ENCODE measurements at regions not wholly inside any gene's neighbourhood (a gene's known extent, or its start where the extent isn't known, plus 50 kb on each side); places are given as distances from the start of the nearest gene placed in this dataset.

- no peaks in the 10 kb centered on the region for H3K27me3 ChIP-seq
- H3K27ac ChIP-seq: no peak overlapping the region
- TF ChIP-seq CTCF (IDR thresholded peaks at IDR 0.05): no peak
- no peak for TF ChIP-seq POLR2A (IDR thresholded peaks at IDR 0.05)
- no peak for DNase-seq
- intact Hi-C loops (cut with DNase I): loop anchor here (10.0 kb wide), 2 partner anchors 331 to 731 kb away; no protein-coding TSS in a partner anchor
- H3K9me3 ChIP-seq: no peaks in the 10 kb centered on the region
- H3K4me1 ChIP-seq: peaks cover 0 to 34% (median 8%) of the 10 kb centered on the region in 3 donors
- no peak overlapping the region for H3K4me3 ChIP-seq
- no peaks in the 10 kb centered on the region for H3K36me3 ChIP-seq
- 77 to 87% methylated on average over 2 of the region's 2 CpGs for whole genome bisulfite sequencing, 2 donors
Observed at GRCh38 chr6:142694054-142694453, 250.9 kb downstream of the HIVEP2 start.

- H3K9me3 ChIP-seq: no peaks in the 10 kb centered on the region
- TF ChIP-seq CTCF (IDR thresholded peaks at IDR 0.05) (no peak), POLR2A (IDR thresholded peaks at IDR 0.05) (no peak)
- intact Hi-C loops (cut with DNase I): loop anchor here (10.0 kb wide), 2 partner anchors 330 to 730 kb away; no protein-coding TSS in a partner anchor
- 42 to 50% methylated on average over 3 of the region's 3 CpGs for WGBS, 2 donors
- no peak overlapping the region for H3K4me3 ChIP-seq
- DNase-seq: no peak
- H3K27me3 ChIP-seq: no peaks in the 10 kb centered on the region
- no peaks in the 10 kb centered on the region for H3K36me3 ChIP-seq
- peaks cover 0 to 34% (median 8%) of the 10 kb centered on the region in 3 donors for H3K4me1 ChIP-seq
- peak overlapping the region in 1 of 4 donors; percentile 34 for H3K27ac ChIP-seq
Observed at GRCh38 chr6:142695016-142695415, 250.0 kb downstream of the HIVEP2 start.

- Histone ChIP-seq H3K9me3 (no peaks in the 10 kb centered on the region), H3K36me3 (no peaks in the 10 kb centered on the region), H3K4me3 (no peak overlapping the region), H3K27me3 (no peaks in the 10 kb centered on the region), H3K4me1 (peaks cover 0 to 34% (median 8%) of the 10 kb centered on the region in 3 donors), H3K27ac (peak overlapping the region in 3 of 4 donors; percentile 3 to 60 (median 34))
- DNase-seq: no peak
- intact Hi-C loops (cut with DNase I): loop anchor here (10.0 kb wide), 2 partner anchors 328 to 728 kb away; no protein-coding TSS in a partner anchor
- WGBS, 2 donors: 72 to 78% methylated on average over 8 to 12 of the region's 12 CpGs
- TF ChIP-seq POLR2A (IDR thresholded peaks at IDR 0.05) (no peak), CTCF (IDR thresholded peaks at IDR 0.05) (no peak)
Observed at GRCh38 chr6:142696123-142697000, 248.6 kb downstream of the HIVEP2 start.

DNA sequence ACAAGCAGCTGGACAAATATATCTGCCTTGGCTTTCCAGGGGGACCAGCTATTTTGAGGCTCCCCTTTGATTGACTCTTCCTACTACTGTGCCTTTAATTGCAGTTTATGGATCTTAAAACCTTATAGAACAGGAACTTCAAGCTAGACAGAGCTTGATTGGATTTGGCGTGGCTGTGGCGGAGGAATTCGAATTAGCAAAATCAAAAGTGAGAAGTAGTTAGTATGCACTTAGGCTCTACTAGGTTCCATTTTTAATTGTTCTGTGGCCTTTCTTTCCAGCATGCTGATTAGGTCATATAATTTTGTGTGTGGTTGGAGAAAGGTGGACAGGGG, 248.0 kb downstream of the HIVEP2 start:
- intact Hi-C loops (cut with DNase I): loop anchor here (10.0 kb wide), 2 partner anchors 328 to 728 kb away; no protein-coding TSS in a partner anchor
- Histone ChIP-seq H3K27ac (peak overlapping the region in 1 of 4 donors; percentile 34), H3K27me3 (no peaks in the 10 kb centered on the region), H3K4me3 (no peak overlapping the region), H3K9me3 (no peaks in the 10 kb centered on the region), H3K4me1 (peaks cover 0 to 34% (median 8%) of the 10 kb centered on the region in 3 donors), H3K36me3 (no peaks in the 10 kb centered on the region)
- no peak for DNase-seq
- TF ChIP-seq CTCF (IDR thresholded peaks at IDR 0.05) (no peak), POLR2A (IDR thresholded peaks at IDR 0.05) (no peak)
- WGBS, 2 donors: 89 to 94% methylated on average over 2 to 3 of the region's 3 CpGs

DNA sequence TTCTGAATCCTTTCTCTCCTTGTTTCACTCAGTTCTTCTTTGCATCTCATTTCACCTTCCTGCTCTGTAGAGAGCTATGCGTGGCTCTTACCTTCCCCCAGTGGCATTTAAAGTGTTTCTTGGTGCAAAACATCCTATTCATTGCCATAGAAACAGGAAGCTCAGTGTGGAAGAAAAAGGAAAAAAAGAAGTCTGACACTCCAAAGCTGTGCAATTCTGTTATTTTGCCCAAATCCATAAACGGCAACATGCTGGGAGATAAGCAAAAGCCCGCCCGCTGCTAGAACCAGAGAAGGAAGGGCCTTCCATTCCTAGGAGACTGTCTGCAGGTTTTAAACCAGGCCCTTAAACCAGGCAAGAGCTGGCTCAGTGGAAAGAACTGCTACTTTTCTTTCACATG, 247.1 kb downstream of the HIVEP2 start:
- H3K27me3 ChIP-seq: no peaks in the 10 kb centered on the region
- H3K4me3 ChIP-seq: no peak overlapping the region
- peaks cover 0 to 38% (median 8%) of the 10 kb centered on the region in 3 donors for H3K4me1 ChIP-seq
- intact Hi-C loops (cut with DNase I): loop anchor here (10.0 kb wide), 2 partner anchors 327 to 727 kb away; no protein-coding TSS in a partner anchor
- 74 to 88% methylated on average over 4 of the region's 4 CpGs for WGBS, 2 donors
- H3K36me3 ChIP-seq: no peaks in the 10 kb centered on the region
- DNase-seq: no peak
- TF ChIP-seq CTCF (IDR thresholded peaks at IDR 0.05): no peak
- no peak for TF ChIP-seq POLR2A (IDR thresholded peaks at IDR 0.05)
- no peaks in the 10 kb centered on the region for H3K9me3 ChIP-seq
- H3K27ac ChIP-seq: no peak overlapping the region

Data from esophagus squamous epithelium (tissue), 5 donors.